ENCODE measurements at regions not wholly inside any gene's neighbourhood (a gene's known extent, or its start where the extent isn't known, plus 50 kb on each side); places are given as distances from the start of the nearest gene placed in this dataset.

- H3K4me3 ChIP-seq (ENCODE audit: insufficient read depth, low read depth, low read length), result no peak overlapping the region
- H3K36me3 ChIP-seq (replicated peaks; ENCODE audit: control insufficient read depth, insufficient read depth, low read length), result no peaks in the 10 kb centered on the region
- DNase-seq, result no peak
- H3K27me3 ChIP-seq (ENCODE audit: control insufficient read depth, insufficient read depth, low read length), result no peaks in the 10 kb centered on the region
Observed at GRCh38 chr20:22160101-22160652, 424.2 kb downstream of the FOXA2 start.

GRCh38 chr20:22159276-22159675 is 425.1 kb downstream of the FOXA2 start:
- DNase-seq, result no peak
- Histone ChIP-seq H3K4me3 (ENCODE audit: insufficient read depth, low read depth, low read length) (no peak overlapping the region), H3K36me3 (replicated peaks; ENCODE audit: control insufficient read depth, insufficient read depth, low read length) (no peaks in the 10 kb centered on the region), H3K27me3 (ENCODE audit: control insufficient read depth, insufficient read depth, low read length) (no peaks in the 10 kb centered on the region)

DNA sequence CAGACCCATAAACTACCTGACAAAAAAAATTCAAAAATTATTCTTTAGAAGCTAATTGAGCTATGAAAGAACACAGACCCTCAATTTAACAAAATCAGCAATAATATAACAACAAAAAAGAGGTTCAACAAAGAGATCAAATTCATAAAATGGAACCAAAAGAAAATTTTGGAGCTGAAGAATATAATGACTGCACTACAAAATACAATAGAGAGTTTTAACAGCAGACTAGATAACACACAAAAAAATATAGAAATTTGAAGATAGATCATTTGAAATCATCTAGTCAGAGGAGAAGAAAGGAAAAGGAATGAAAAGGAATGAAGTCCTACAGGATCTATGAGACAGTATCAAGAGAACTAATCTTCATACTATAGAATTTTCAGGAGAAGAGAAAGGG is 422.1 kb downstream of the PAX1 start:
- Histone ChIP-seq H3K4me3 (ENCODE audit: insufficient read depth, low read depth, low read length) (no peak overlapping the region), H3K36me3 (replicated peaks; ENCODE audit: control insufficient read depth, insufficient read depth, low read length) (no peaks in the 10 kb centered on the region), H3K27me3 (ENCODE audit: control insufficient read depth, insufficient read depth, low read length) (no peaks in the 10 kb centered on the region)
- no peak for DNase-seq

DNA sequence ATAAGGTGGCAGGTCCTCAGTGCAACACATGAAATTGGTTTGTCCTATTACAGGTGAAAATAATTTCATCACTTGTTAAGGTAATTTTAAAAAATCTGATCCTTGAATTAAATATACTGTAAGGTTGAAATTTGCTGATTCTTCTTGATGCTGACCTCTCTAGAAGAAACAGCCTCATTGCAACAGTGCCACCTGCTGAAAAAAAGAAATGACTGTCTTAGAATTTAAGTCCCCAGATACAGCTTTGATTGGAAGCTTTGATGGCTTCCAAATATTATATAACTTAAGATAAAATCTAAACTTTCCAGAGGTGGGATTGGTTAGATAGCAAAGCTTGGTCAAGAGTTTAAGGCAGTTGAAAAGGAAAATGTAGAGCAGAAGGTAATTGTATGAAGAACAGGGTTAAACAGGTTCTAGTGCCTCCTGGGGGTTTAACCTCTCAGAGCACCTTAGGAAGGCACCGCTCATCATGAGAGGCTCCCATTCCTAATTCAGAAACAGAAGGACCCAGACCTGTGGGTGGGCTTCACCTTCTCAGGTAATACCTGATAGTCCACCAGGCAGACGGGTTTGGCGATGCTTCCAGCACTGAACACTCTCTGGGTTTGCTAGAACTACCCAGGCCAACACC is 401.0 kb downstream of the PAX1 start:
- peak; percentile 10 for DNase-seq
- Histone ChIP-seq H3K27me3 (ENCODE audit: control insufficient read depth, insufficient read depth, low read length) (no peaks in the 10 kb centered on the region), H3K4me3 (ENCODE audit: insufficient read depth, low read depth, low read length) (no peak overlapping the region), H3K36me3 (replicated peaks; ENCODE audit: control insufficient read depth, insufficient read depth, low read length) (no peaks in the 10 kb centered on the region)

- Histone ChIP-seq H3K4me3 (ENCODE audit: insufficient read depth, low read depth, low read length) (no peak overlapping the region), H3K36me3 (replicated peaks; ENCODE audit: control insufficient read depth, insufficient read depth, low read length) (no peaks in the 10 kb centered on the region), H3K27me3 (ENCODE audit: control insufficient read depth, insufficient read depth, low read length) (no peaks in the 10 kb centered on the region)
- no peak for DNase-seq
Observed at GRCh38 chr20:22101606-22102005, 396.1 kb downstream of the PAX1 start.

DNA sequence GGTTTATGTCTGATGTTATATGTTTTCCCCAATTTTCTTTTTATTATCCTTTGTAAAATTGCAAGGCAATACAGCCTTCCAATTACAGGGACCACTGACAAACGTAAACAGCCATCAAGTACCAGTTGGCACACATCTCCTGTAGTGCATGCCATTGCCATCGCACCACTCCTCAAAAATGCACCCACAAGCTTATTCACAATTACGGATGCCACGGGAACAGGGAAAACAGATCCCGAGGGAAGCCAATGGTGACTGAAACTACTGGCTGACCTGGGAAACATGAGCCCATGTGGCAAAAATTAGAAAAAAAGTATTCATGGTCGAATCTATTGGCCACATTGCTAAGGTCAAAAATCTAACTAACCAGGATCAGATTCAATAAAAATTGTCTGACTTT is 395.2 kb downstream of the PAX1 start:
- no peaks in the 10 kb centered on the region for H3K27me3 ChIP-seq (ENCODE audit: control insufficient read depth, insufficient read depth, low read length)
- H3K36me3 ChIP-seq (replicated peaks; ENCODE audit: control insufficient read depth, insufficient read depth, low read length), result no peaks in the 10 kb centered on the region
- no peak for DNase-seq
- H3K4me3 ChIP-seq (ENCODE audit: insufficient read depth, low read depth, low read length), result no peak overlapping the region

- H3K36me3 ChIP-seq (replicated peaks; ENCODE audit: control insufficient read depth, insufficient read depth, low read length), result no peaks in the 10 kb centered on the region
- H3K4me3 ChIP-seq (ENCODE audit: insufficient read depth, low read depth, low read length), result no peak overlapping the region
- no peaks in the 10 kb centered on the region for H3K27me3 ChIP-seq (ENCODE audit: control insufficient read depth, insufficient read depth, low read length)
- no peak for DNase-seq
Observed at GRCh38 chr20:22099348-22099747, 393.9 kb downstream of the PAX1 start.

- no peaks in the 10 kb centered on the region for H3K27me3 ChIP-seq (ENCODE audit: control insufficient read depth, insufficient read depth, low read length)
Observed at GRCh38 chr20:22098511-22098910, 393.0 kb downstream of the PAX1 start.

GRCh38 chr20:22093122-22093521 is 387.7 kb downstream of the PAX1 start:
- Histone ChIP-seq H3K27me3 (ENCODE audit: control insufficient read depth, insufficient read depth, low read length) (no peaks in the 10 kb centered on the region), H3K4me3 (ENCODE audit: insufficient read depth, low read depth, low read length) (no peak overlapping the region), H3K36me3 (replicated peaks; ENCODE audit: control insufficient read depth, insufficient read depth, low read length) (no peaks in the 10 kb centered on the region)
- DNase-seq, result no peak

More at GRCh38 chr20:22098511-22098910, 393.0 kb downstream of the PAX1 start:
- DNase-seq, result no peak
- H3K36me3 ChIP-seq (replicated peaks; ENCODE audit: control insufficient read depth, insufficient read depth, low read length), result no peaks in the 10 kb centered on the region
- no peak overlapping the region for H3K4me3 ChIP-seq (ENCODE audit: insufficient read depth, low read depth, low read length)

- Histone ChIP-seq H3K27me3 (ENCODE audit: control insufficient read depth, insufficient read depth, low read length) (no peaks in the 10 kb centered on the region), H3K4me3 (ENCODE audit: insufficient read depth, low read depth, low read length) (no peak overlapping the region), H3K36me3 (replicated peaks; ENCODE audit: control insufficient read depth, insufficient read depth, low read length) (no peaks in the 10 kb centered on the region)
- no peak for DNase-seq
Observed at GRCh38 chr20:22088882-22089281, 383.4 kb downstream of the PAX1 start.

DNA sequence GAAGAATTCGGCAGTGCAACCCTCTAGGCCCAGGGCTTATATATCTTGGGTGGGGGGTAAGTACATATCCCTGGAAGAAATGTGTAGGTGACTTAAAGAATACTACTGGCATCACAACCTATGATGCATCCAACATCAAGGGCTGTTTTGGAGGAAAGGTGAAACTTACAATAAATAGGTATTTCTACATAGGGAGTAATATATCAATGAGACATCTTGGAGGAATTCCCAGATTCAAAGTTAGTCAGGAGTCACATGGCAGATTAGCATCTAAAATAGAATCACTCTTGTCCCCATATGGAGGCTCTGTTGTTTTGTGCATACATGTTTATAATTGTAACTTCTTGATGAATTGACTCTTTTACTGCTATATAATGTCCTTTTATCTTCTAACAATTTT is 375.5 kb downstream of the PAX1 start:
- no peaks in the 10 kb centered on the region for H3K36me3 ChIP-seq (replicated peaks; ENCODE audit: control insufficient read depth, insufficient read depth, low read length)
- H3K4me3 ChIP-seq (ENCODE audit: insufficient read depth, low read depth, low read length), result no peak overlapping the region
- H3K27me3 ChIP-seq (ENCODE audit: control insufficient read depth, insufficient read depth, low read length), result no peaks in the 10 kb centered on the region
- DNase-seq, result no peak

GRCh38 chr20:22074635-22075034 is 369.2 kb downstream of the PAX1 start:
- no peaks in the 10 kb centered on the region for H3K27me3 ChIP-seq (ENCODE audit: control insufficient read depth, insufficient read depth, low read length)
- H3K4me3 ChIP-seq (ENCODE audit: insufficient read depth, low read depth, low read length), result no peak overlapping the region
- H3K36me3 ChIP-seq (replicated peaks; ENCODE audit: control insufficient read depth, insufficient read depth, low read length), result no peaks in the 10 kb centered on the region
- DNase-seq, result no peak

DNA sequence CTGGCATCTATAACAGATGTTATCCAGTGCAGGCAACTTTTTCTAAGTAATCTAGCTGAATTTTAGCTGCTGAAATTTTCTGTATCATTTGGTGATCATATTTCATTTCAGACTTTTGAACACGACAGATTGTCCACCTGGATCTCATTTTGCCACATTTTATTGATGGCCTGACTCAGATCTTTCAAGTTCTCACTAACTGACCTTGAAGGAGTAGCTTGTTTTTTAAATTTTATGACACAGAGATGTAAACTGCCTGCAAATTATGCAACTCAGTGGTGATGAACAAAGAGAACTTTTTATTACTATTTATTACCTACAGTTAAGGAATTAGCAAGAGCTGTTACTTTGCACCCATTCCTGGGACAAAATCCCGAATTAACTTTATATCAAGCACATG is 366.4 kb downstream of the PAX1 start:
- no peak overlapping the region for H3K4me3 ChIP-seq (ENCODE audit: insufficient read depth, low read depth, low read length)
- H3K36me3 ChIP-seq (replicated peaks; ENCODE audit: control insufficient read depth, insufficient read depth, low read length), result no peaks in the 10 kb centered on the region
- no peak for DNase-seq
- H3K27me3 ChIP-seq (ENCODE audit: control insufficient read depth, insufficient read depth, low read length), result no peaks in the 10 kb centered on the region

DNA sequence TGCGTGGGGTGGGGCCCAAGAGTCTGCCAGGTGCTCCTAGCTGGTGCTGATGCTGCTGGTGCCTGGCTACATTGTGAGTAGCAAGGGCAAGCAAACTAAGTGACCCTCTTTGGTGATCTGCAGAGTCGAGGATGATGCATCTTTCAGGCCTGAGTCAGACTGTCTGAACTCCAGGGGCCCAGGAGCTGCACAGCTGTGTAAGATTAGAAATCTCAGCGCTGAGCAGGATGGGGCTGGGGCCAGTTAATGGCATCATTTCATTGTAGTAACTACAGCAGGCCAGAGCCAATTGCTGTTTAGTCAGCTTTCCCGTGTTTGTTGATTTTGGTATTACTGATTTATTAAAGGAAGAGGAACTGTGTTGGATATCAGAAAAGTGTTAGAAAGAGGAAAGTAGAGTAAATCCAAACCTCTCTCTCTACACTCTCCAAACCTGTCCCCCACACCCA is 365.2 kb downstream of the PAX1 start:
- Histone ChIP-seq H3K36me3 (replicated peaks; ENCODE audit: control insufficient read depth, insufficient read depth, low read length) (no peaks in the 10 kb centered on the region), H3K4me3 (ENCODE audit: insufficient read depth, low read depth, low read length) (no peak overlapping the region), H3K27me3 (ENCODE audit: control insufficient read depth, insufficient read depth, low read length) (no peaks in the 10 kb centered on the region)
- DNase-seq, result no peak

DNA sequence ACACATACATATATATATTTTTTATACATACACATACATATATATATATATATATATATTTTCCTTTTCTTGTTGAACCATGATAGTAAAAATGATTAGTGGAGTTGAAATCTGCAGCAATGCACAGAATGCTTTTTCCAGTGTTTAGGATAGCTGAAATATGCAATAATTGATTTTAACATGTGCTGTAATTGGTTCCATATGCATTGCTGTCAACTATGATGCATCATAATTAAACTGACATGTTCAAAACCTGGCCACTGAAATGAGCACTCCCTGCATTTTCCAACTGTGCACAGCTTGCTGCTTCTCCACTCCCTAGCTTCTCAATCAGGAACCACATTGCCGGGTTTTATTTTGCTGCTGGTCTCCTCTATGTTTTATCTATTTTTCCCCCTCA is 358.3 kb downstream of the PAX1 start:
- Histone ChIP-seq H3K4me3 (ENCODE audit: insufficient read depth, low read depth, low read length) (no peak overlapping the region), H3K27me3 (ENCODE audit: control insufficient read depth, insufficient read depth, low read length) (no peaks in the 10 kb centered on the region), H3K36me3 (replicated peaks; ENCODE audit: control insufficient read depth, insufficient read depth, low read length) (no peaks in the 10 kb centered on the region)
- no peak for DNase-seq

GRCh38 chr20:22062874-22063273 is 357.4 kb downstream of the PAX1 start:
- Histone ChIP-seq H3K4me3 (ENCODE audit: insufficient read depth, low read depth, low read length) (no peak overlapping the region), H3K36me3 (replicated peaks; ENCODE audit: control insufficient read depth, insufficient read depth, low read length) (no peaks in the 10 kb centered on the region), H3K27me3 (ENCODE audit: control insufficient read depth, insufficient read depth, low read length) (no peaks in the 10 kb centered on the region)
- no peak for DNase-seq
